ENCODE measurements at regions not wholly inside any gene's neighbourhood (a gene's known extent, or its start where the extent isn't known, plus 50 kb on each side); places are given as distances from the start of the nearest gene placed in this dataset.

DNA sequence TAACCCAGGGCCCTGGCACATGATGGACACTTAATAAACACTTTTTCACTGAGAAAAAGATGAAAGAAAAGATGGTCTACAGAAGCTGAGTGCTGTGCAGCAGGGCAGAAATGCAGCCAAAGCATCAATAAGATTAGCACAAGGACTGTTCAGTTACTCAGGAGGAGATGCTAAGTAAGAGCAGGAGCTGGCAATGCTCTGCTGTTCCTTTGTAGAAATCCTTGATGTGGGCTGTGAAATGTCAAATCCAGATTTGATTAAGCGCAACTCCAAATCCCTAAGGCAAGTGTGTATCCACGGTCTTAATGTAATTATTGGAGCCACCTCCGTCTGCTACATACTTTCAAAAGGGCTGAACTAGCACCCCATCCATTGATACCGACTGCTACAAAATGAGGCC, 151.8 kb upstream of the BTG1 start:
- Histone ChIP-seq H3K27ac (peak overlapping the region; percentile 45), H3K36me3 (no peaks in the 10 kb centered on the region), H3K4me1 (no peaks in the 10 kb centered on the region), H3K27me3 (no peaks in the 10 kb centered on the region), H3K4me3 (no peak overlapping the region), H3K9me3 (no peaks in the 10 kb centered on the region)
- no peak for DNase-seq (ENCODE audit: extremely low spot score in 2 of 2)
- TF ChIP-seq POLR2A (IDR thresholded peaks at IDR 0.05): no peak
- TF ChIP-seq POLR2AphosphoS5 (IDR thresholded peaks at IDR 0.05; ENCODE audit: insufficient read depth in 1 of 2, low read depth in 1 of 2): no peak
- TF ChIP-seq, protein P1, sequence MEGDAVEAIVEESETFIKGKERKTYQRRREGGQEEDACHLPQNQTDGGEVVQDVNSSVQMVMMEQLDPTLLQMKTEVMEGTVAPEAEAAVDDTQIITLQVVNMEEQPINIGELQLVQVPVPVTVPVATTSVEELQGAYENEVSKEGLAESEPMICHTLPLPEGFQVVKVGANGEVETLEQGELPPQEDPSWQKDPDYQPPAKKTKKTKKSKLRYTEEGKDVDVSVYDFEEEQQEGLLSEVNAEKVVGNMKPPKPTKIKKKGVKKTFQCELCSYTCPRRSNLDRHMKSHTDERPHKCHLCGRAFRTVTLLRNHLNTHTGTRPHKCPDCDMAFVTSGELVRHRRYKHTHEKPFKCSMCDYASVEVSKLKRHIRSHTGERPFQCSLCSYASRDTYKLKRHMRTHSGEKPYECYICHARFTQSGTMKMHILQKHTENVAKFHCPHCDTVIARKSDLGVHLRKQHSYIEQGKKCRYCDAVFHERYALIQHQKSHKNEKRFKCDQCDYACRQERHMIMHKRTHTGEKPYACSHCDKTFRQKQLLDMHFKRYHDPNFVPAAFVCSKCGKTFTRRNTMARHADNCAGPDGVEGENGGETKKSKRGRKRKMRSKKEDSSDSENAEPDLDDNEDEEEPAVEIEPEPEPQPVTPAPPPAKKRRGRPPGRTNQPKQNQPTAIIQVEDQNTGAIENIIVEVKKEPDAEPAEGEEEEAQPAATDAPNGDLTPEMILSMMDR (IDR thresholded peaks at IDR 0.05): no peak
- intact Hi-C loops (cut with DNase I): no loop called here

DNA sequence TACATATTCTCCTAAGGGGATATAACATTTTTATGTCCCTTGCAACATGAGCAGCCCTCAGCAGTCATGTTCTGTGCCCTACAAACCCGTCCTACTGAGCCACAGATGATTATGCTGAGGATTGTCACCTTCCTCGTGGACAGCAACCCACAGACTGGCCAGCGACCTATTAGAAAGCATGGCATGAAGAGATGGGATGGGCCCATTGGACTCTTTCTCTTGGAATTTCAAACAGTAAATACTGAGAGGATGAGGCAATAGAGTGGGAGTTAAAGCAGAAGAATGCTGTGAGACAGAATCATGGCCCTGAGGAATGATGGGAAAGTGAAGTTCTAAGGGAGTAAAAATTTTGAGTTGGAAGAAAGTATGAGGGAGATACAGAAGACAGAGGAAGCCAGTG, 149.9 kb upstream of the BTG1 start:
- TF ChIP-seq POLR2A (IDR thresholded peaks at IDR 0.05) (no peak), POLR2AphosphoS5 (IDR thresholded peaks at IDR 0.05; ENCODE audit: insufficient read depth in 1 of 2, low read depth in 1 of 2) (no peak)
- TF ChIP-seq, protein P1 (IDR thresholded peaks at IDR 0.05): no peak
- no peaks in the 10 kb centered on the region for H3K9me3 ChIP-seq

DNA sequence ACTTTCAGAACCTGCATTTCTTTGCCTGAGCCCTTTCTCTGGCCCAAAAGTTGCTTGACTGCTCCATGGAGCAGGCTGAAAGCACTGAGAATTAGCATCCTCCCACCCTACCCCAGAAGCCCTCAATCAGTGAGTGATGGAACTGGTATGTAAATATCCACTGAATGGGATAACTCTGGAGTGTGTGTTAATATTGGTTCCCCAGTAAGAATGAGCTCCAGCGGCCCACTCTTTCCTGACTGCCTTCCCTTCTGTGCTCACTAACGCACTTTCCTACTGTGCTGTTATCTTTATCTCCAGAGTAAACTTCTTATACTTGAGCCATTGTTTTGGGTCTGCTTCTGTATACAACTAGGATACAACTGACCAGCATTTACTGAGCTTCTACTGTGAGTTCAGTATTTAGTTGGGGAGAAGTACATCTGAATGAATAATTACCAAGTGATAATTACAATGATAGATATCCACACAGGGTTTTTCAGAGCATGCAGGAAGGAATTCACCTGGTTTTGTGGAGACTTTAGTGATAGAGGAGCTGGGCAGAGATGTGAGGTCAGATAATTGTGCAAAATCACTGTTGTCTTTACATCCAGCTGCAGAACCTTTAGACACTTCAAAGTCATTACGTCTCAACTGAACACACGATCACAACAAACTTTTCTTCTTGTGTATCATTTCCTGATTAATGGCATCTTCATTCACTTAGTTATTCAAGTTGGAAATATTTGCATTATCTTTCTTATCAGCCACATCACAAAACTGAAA, 149.2 kb upstream of the BTG1 start:
- DNase-seq (ENCODE audit: extremely low spot score in 2 of 2): no peak
- Histone ChIP-seq H3K27me3 (no peaks in the 10 kb centered on the region), H3K27ac (no peak overlapping the region), H3K9me3 (no peaks in the 10 kb centered on the region), H3K36me3 (no peaks in the 10 kb centered on the region), H3K4me1 (peaks cover 8% of the 10 kb centered on the region), H3K4me3 (no peak overlapping the region)
- intact Hi-C loops (cut with DNase I): no loop called here
- TF ChIP-seq POLR2A (IDR thresholded peaks at IDR 0.05) (no peak), POLR2AphosphoS5 (IDR thresholded peaks at IDR 0.05; ENCODE audit: insufficient read depth in 1 of 2, low read depth in 1 of 2) (no peak)
- TF ChIP-seq, protein P1 (IDR thresholded peaks at IDR 0.05): no peak

More for the DNA sequence above, 149.9 kb upstream of the BTG1 start:
- intact Hi-C loops (cut with DNase I): no loop called here
- H3K27ac ChIP-seq: no peak overlapping the region
- H3K4me1 ChIP-seq: peaks cover 1% of the 10 kb centered on the region
- no peak overlapping the region for H3K4me3 ChIP-seq
- H3K27me3 ChIP-seq: no peaks in the 10 kb centered on the region
- DNase-seq (ENCODE audit: extremely low spot score in 2 of 2): no peak
- H3K36me3 ChIP-seq: no peaks in the 10 kb centered on the region

DNA sequence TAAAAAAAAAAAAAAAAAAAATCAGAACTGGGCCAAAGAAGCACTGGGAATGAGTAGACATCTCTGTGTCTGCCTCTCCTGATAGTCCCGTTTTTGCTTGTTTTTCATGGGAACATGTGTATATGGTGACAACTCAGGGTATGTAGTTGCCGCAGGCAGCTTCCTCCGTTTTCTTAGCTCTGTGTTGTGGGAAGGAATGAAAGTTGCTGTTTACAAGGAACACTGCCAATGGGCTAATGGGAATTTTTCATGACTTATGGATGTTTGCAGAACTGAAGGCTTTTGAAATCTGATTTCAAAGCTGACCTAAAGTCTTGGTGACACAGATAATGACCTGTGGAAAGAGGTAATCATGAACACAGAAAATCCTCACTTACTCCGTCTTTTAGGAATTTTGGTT, 146.4 kb upstream of the BTG1 start:
- Histone ChIP-seq H3K36me3 (no peaks in the 10 kb centered on the region), H3K9me3 (no peaks in the 10 kb centered on the region), H3K27ac (peak overlapping the region; percentile 11), H3K4me3 (no peak overlapping the region), H3K27me3 (no peaks in the 10 kb centered on the region), H3K4me1 (peaks cover 11% of the 10 kb centered on the region)
- no peak for DNase-seq (ENCODE audit: extremely low spot score in 2 of 2)
- intact Hi-C loops (cut with DNase I): no loop called here
- TF ChIP-seq POLR2A (IDR thresholded peaks at IDR 0.05) (no peak), POLR2AphosphoS5 (IDR thresholded peaks at IDR 0.05; ENCODE audit: insufficient read depth in 1 of 2, low read depth in 1 of 2) (no peak)
- TF ChIP-seq, protein P1 (IDR thresholded peaks at IDR 0.05): no peak

DNA sequence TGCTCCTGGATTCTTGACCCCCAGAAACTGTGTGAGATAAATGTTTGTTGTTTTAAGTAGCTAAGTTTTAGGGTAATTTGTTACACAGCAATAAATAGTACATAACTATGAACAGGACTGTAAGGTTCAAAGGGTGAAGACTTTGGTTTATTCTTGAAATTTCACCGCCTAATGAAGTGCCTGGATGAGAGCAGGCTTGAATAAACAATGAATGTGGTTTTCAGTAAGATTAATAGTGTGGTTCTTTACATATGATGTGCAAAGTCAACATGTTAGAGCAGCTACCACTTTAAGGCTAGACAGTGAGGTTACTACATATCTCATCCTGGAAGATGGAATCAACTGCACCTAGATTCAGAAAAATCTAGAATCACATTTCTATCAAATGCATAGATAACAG, 145.2 kb upstream of the BTG1 start:
- Histone ChIP-seq H3K9me3 (no peaks in the 10 kb centered on the region), H3K27ac (no peak overlapping the region), H3K27me3 (no peaks in the 10 kb centered on the region), H3K36me3 (no peaks in the 10 kb centered on the region), H3K4me1 (peaks cover 11% of the 10 kb centered on the region), H3K4me3 (no peak overlapping the region)
- intact Hi-C loops (cut with DNase I): no loop called here
- no peak for TF ChIP-seq POLR2AphosphoS5 (IDR thresholded peaks at IDR 0.05; ENCODE audit: insufficient read depth in 1 of 2, low read depth in 1 of 2)
- TF ChIP-seq POLR2A (IDR thresholded peaks at IDR 0.05): no peak
- TF ChIP-seq, protein P1 (IDR thresholded peaks at IDR 0.05): no peak
- DNase-seq (ENCODE audit: extremely low spot score in 2 of 2): no peak
